ENCODE measurements at regions not wholly inside any gene's neighbourhood (a gene's known extent, or its start where the extent isn't known, plus 50 kb on each side); places are given as distances from the start of the nearest gene placed in this dataset.

GRCh38 chrX:28491941-28492340 lies 95.3 kb upstream of the IL1RAPL1 start:
- H3K9me3 Mint-ChIP-seq, result no peaks in the 10 kb centered on the region
- DNase-seq (ENCODE audit: low spot score), result no peak

More at GRCh38 chrX:28491941-28492340, 95.3 kb upstream of the IL1RAPL1 start:
- Histone ChIP-seq H3K36me3 (ENCODE audit: insufficient read depth) (no peaks in the 10 kb centered on the region), H3K27ac (ENCODE audit: low read depth) (no peak overlapping the region), H3K27me3 (ENCODE audit: insufficient read depth) (no peaks in the 10 kb centered on the region), H3K4me1 (ENCODE audit: insufficient read depth) (no peaks in the 10 kb centered on the region), H3F3A (replicated peaks; ENCODE audit: low read depth) (no peaks in the 10 kb centered on the region), H3K79me2 (replicated peaks; ENCODE audit: insufficient read depth) (no peaks in the 10 kb centered on the region), H3K4me3 (no peak overlapping the region), H3K4me2 (no peak overlapping the region), H4K20me1 (replicated peaks; ENCODE audit: insufficient read depth) (no peaks in the 10 kb centered on the region), H3K9me2 (ENCODE audit: insufficient read depth) (no peaks in the 10 kb centered on the region), H2AFZ (no peak overlapping the region)
- Mint-ChIP-seq H3K4me1 (0 out of 3 replicates have a peak, but pooled peaks cover 3% of the 10 kb centered on the region), H3K36me3 (ENCODE audit: low read depth) (no peaks in the 10 kb centered on the region), H3K4me3 (no peak overlapping the region), H3K27ac (no peak overlapping the region), H3K27me3 (ENCODE audit: insufficient read depth, low read depth, poor library complexity) (no peaks in the 10 kb centered on the region)
- TF ChIP-seq ZNF462 (CRISPR knock-in tag; IDR thresholded peaks at IDR 0.05) (no peak), JUNB (IDR thresholded peaks at IDR 0.05; ENCODE audit: unreplicated experiment) (no peak), ZNF331 (CRISPR knock-in tag; IDR thresholded peaks at IDR 0.05; ENCODE audit: low read depth) (no peak), CTCF (conservative IDR thresholded peaks at IDR 0.05; ENCODE audit: low read depth in 2 of 2) (no peak), CREB1 (CRISPR knock-in tag; IDR thresholded peaks at IDR 0.05; ENCODE audit: low read depth) (no peak), ZNF114 (CRISPR knock-in tag; IDR thresholded peaks at IDR 0.05) (no peak), POLR2AphosphoS5 (IDR thresholded peaks at IDR 0.05; ENCODE audit: low read depth) (no peak), STAT1 (IDR thresholded peaks at IDR 0.05; ENCODE audit: unreplicated experiment) (no peak), EZH2 (IDR thresholded peaks at IDR 0.05; ENCODE audit: low read depth, unreplicated experiment) (no peak), NANOG (IDR thresholded peaks at IDR 0.05; ENCODE audit: borderline replicate concordance) (no peak), REST (IDR thresholded peaks at IDR 0.05; ENCODE audit: unreplicated experiment) (no peak), ETS1 (IDR thresholded peaks at IDR 0.05) (no peak), EZH2phosphoT487 (IDR thresholded peaks at IDR 0.05; ENCODE audit: unreplicated experiment) (no peak)
- no peak for ATAC-seq
